Activated CD8-positive, alpha-beta T cell treated with anti-CD3 and anti-CD28 coated beads, Interleukin-2, amount 10 ng/mL, durations not matched to agents 7 days and 5 days (primary cell): ENCODE measurements at regions not wholly inside any gene's neighbourhood (a gene's known extent, or its start where the extent isn't known, plus 50 kb on each side); places are given as distances from the start of the nearest gene placed in this dataset.

Source experiments
- ATAC-seq: fragments of 150-1000 bp; cut with Tn5 transposase; one replicate; pipeline ENCODE4 v1.10.0; 2021; ENCODE audit warnings: moderate library complexity
- CTCF ChIA-PET: fragments of 350-600 bp; sonication (Branson Sonifier 250); formaldehyde crosslinking; loops from one replicate; lab custom pipeline; 2021; ENCODE audit warnings: antibody characterized with exemption; lab: Charles Lee
- POLR2A ChIA-PET: fragments of 350-600 bp; sonication (Branson Sonifier 250); formaldehyde crosslinking; loops from one replicate; lab custom pipeline; 2021; ENCODE audit warnings: antibody characterized with exemption; lab: Charles Lee
- DNase-seq: peaks from one replicate; pipeline ENCODE4 v3.0.0-alpha.2; 2020
- H3K27ac Mint-ChIP-seq: one replicate; pipeline ENCODE4 v1.8.0; 2021; ENCODE audit warnings: mild to moderate bottlenecking, mixed read lengths
- H3K27me3 Mint-ChIP-seq: one replicate; pipeline ENCODE4 v1.8.0; 2021; ENCODE audit warnings: low read depth, mixed read lengths
- H3K36me3 Mint-ChIP-seq: one replicate; pipeline ENCODE4 v1.8.0; 2021; ENCODE audit warnings: low read depth, mixed read lengths
- H3K4me1 Mint-ChIP-seq: one replicate; pipeline ENCODE4 v1.8.0; 2021; ENCODE audit warnings: low read depth, mixed read lengths
- H3K4me3 Mint-ChIP-seq: one replicate; pipeline ENCODE4 v1.8.0; 2021; ENCODE audit warnings: mild to moderate bottlenecking, mixed read lengths
- H3K9me3 Mint-ChIP-seq: one replicate; pipeline ENCODE4 v1.8.0; 2022; ENCODE audit warnings: mixed read lengths; ENCODE audit not compliant: insufficient read depth

DNA sequence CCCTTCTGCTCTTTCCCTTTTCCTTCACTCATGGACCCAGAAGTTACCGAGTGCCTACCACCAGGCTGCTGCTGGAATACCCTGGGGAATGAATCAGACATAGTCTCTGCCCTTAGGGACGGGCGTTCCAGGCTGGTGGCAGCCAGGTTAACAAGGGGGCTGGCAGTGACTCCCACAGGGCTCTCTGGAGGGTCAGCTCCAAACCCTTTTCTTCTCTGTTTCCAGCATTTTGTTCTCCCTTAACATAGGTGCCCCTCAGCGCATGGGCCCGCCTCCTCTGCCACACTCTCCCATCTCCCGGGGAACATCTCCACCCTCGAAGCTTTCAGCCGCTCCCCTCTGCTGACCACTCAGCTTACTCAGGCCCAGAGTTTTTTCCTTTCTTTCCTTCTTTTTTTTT, 62.9 kb upstream of the LRP8 start:
- H3K4me3 Mint-ChIP-seq, result no peak overlapping the region
- peaks cover 13% of the 10 kb centered on the region for H3K27me3 Mint-ChIP-seq

DNA sequence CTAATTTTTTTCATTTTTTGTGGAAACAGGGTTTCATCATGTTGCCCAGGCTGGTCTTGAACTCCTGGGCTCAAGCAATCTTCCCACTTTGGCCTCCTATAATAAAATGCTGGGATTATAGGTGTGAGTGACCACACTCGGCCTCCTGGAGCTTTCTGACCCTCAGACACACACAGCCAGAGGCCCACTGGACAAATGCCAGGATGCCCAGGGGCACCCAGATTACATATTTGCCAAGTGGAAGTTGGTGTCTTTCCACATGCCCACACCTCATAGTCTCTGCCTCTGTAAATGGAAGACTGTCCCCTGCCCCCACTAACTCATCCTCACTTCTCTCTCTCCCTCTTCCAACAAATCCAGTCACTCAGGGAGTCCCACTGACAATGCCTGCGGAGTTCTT, 63.4 kb upstream of the LRP8 start:
- Mint-ChIP-seq H3K27ac (no peak overlapping the region), H3K4me1 (peaks cover 10% of the 10 kb centered on the region), H3K9me3 (no peaks in the 10 kb centered on the region), H3K27me3 (peaks cover 12% of the 10 kb centered on the region), H3K4me3 (no peak overlapping the region), H3K36me3 (no peaks in the 10 kb centered on the region)
- no peak for DNase-seq
- no peak for ATAC-seq
- ChIA-PET POLR2A (no interaction called here), CTCF (interaction anchor here (1.2 to 9.2 kb wide), 3 partner anchors 12 to 113 kb away, joined by 3 to 167 read pairs (median 4); no protein-coding TSS in a partner anchor)

More for the DNA sequence above, 62.9 kb upstream of the LRP8 start:
- ChIA-PET POLR2A (no interaction called here), CTCF (interaction anchor here (0.8 to 9.2 kb wide), 3 partner anchors 22 to 113 kb away, joined by 3 to 167 read pairs (median 4); no protein-coding TSS in a partner anchor)
- no peaks in the 10 kb centered on the region for H3K36me3 Mint-ChIP-seq
- no peaks in the 10 kb centered on the region for H3K9me3 Mint-ChIP-seq
- DNase-seq (no peak), ATAC-seq (no peak)
- H3K27ac Mint-ChIP-seq, result no peak overlapping the region
- H3K4me1 Mint-ChIP-seq, result peaks cover 15% of the 10 kb centered on the region

DNA sequence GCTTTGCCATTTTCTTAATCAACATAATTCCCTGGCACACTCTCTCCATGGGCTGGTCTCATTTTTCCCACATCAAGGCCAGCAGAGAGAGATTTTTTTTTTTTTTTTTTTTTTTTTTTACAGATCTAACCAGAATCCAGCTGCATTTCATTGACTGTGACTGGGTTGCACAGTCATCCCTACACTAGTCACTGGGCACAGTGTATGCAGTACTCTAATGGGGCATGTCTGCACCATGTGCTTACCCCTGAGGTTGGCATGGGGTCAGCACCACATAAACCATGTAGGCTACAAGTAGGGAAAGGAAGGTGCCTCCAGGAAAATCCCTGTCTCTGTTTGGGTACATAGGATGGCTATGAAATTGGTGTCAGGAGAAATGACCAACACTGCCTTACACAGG, 64.1 kb upstream of the LRP8 start:
- DNase-seq, result no peak
- H3K36me3 Mint-ChIP-seq, result no peaks in the 10 kb centered on the region
- no peaks in the 10 kb centered on the region for H3K9me3 Mint-ChIP-seq

DNA sequence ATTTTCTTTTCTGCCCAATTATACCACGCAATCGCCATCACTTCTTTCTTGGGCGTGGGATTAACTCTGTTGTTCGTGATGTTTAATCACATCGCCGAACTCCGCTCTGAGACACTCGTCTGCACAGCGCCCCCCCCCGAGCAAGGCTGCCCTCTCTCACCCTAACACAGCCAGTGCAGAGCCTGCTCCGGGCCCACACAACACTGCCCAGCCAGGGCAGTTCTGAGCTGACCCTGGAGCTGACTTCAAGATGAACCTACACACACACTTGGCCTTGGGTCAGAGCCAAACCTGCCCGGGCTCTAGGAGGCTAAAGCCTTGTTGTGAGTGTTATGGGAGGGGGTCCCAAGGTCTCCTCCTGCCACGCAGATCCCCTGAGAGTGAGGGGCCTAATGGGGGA, 64.6 kb upstream of the LRP8 start:
- no peak for ATAC-seq
- POLR2A ChIA-PET, result interaction anchor here (1.5 kb wide), 1 partner anchor 114 kb away, joined by 4 read pairs; no protein-coding TSS in a partner anchor
- peaks cover 8% of the 10 kb centered on the region for H3K4me1 Mint-ChIP-seq

More for the DNA sequence above, 64.1 kb upstream of the LRP8 start:
- ChIA-PET POLR2A (no interaction called here), CTCF (interaction anchor here (1.2 to 9.2 kb wide), 6 partner anchors 8 to 114 kb away, joined by 3 to 167 read pairs (median 22); no protein-coding TSS in a partner anchor)
- Mint-ChIP-seq H3K27ac (no peak overlapping the region), H3K4me1 (peaks cover 8% of the 10 kb centered on the region), H3K27me3 (peaks cover 11% of the 10 kb centered on the region), H3K4me3 (no peak overlapping the region)
- no peak for ATAC-seq

DNA sequence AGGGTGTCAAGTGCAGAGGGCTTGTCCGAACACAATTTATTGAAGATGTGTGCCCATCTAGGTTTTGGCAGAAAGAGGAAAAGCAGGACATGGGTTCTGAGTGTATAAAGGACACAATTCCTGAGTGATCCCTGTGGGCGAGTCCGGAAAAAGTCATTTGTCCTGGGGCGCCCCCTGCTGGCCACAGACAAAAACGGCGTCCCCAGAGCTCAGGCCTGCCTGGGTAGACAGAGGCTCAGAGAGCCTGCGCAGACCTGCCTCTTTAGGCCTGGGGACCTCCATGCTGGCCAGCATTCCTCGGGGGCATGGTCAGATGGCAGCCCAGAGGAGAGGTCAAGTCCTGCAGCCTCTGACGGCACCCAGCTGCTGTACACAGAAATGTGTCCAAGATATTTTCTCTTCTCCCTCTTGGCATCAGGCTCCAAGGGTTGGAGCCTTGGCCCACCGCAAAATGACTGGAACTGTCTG, 65.5 kb upstream of the LRP8 start:
- H3K4me1 Mint-ChIP-seq, result peaks cover 8% of the 10 kb centered on the region
- H3K27ac Mint-ChIP-seq, result no peak overlapping the region
- DNase-seq (peak; percentile 74), ATAC-seq (peak; percentile 80)
- H3K27me3 Mint-ChIP-seq, result peaks cover 3% of the 10 kb centered on the region
- no peak overlapping the region for H3K4me3 Mint-ChIP-seq
- no peaks in the 10 kb centered on the region for H3K36me3 Mint-ChIP-seq
- ChIA-PET POLR2A (interaction anchor here (0.7 to 1.5 kb wide), 3 partner anchors 8 to 115 kb away, joined by 3 to 4 read pairs (median 3); no protein-coding TSS in a partner anchor), CTCF (interaction anchor here (0.5 to 9.2 kb wide), 33 partner anchors 8 to 216 kb away, joined by 3 to 167 read pairs (median 5); no protein-coding TSS in a partner anchor)
- H3K9me3 Mint-ChIP-seq, result no peaks in the 10 kb centered on the region

More for the DNA sequence above, 64.6 kb upstream of the LRP8 start:
- Mint-ChIP-seq H3K36me3 (no peaks in the 10 kb centered on the region), H3K27ac (no peak overlapping the region), H3K4me3 (no peak overlapping the region), H3K27me3 (peaks cover 8% of the 10 kb centered on the region), H3K9me3 (no peaks in the 10 kb centered on the region)
- no peak for DNase-seq
- CTCF ChIA-PET, result interaction anchor here (0.8 to 9.2 kb wide), 21 partner anchors 9 to 127 kb away, joined by 3 to 167 read pairs (median 8); no protein-coding TSS in a partner anchor

DNA sequence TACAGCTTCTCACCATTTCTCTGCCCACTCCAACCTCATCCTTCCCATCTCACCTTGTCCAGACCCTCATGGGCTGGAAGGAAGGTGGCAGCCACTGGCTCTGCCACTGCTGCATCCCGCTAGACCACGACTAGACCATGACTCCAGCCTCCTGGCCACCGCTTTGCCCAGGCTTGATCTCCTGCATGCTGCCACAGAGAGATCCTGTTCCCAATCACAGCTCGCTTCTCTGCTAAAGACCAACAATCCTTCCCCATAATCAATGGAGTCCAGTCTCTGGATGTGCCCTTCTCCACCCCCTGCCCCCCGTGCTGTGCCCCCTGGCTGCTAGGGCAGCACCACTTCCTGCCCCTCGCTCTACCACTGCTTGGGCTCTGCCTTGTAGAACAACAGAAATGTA, 64.9 kb upstream of the DMRTB1 start:
- no peak overlapping the region for H3K27ac Mint-ChIP-seq
- POLR2A ChIA-PET, result interaction anchor here (0.7 to 1.0 kb wide), 2 partner anchors 109 to 116 kb away, joined by 3 read pairs; no protein-coding TSS in a partner anchor

DNA sequence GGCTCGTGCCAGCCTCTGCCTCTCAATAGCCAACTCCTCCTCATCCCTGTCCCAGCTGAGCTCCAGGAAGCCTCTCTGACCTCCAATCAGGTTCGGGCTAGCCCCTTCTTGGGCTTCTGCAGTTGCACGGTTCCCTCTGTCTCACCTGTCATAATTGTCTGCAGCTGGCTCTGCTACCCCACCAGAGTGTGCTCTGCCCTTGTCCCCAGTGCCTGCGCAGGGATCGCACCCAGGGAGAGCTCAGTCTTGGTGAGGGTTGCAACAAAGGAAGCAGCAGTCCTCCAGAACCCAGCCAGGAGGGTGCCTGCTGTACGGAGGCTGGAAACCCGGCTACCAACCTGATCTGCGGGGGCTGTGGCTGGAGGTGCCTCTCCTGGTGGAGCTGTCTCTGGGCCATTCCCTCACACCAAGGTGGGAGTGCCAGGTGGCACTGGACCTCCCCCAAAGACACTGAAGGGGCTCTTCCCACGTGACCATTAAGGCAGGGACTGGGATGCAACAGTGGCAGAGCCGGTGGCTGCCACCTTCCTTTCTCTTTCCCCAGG, 63.5 kb upstream of the DMRTB1 start:
- ATAC-seq, result no peak
- no peaks in the 10 kb centered on the region for H3K9me3 Mint-ChIP-seq
- no peak for DNase-seq
- H3K36me3 Mint-ChIP-seq, result no peaks in the 10 kb centered on the region
- POLR2A ChIA-PET, result no interaction called here
- no peak overlapping the region for H3K27ac Mint-ChIP-seq
- no peak overlapping the region for H3K4me3 Mint-ChIP-seq
- peaks cover 3% of the 10 kb centered on the region for H3K27me3 Mint-ChIP-seq
- H3K4me1 Mint-ChIP-seq, result peaks cover 6% of the 10 kb centered on the region
- CTCF ChIA-PET, result interaction anchor here (1.5 to 9.2 kb wide), 4 partner anchors 9 to 118 kb away, joined by 5 to 167 read pairs (median 24); no protein-coding TSS in a partner anchor

More for the DNA sequence above, 64.9 kb upstream of the DMRTB1 start:
- ATAC-seq, result no peak
- H3K4me1 Mint-ChIP-seq, result peaks cover 8% of the 10 kb centered on the region
- no peak for DNase-seq
- no peaks in the 10 kb centered on the region for H3K9me3 Mint-ChIP-seq
- no peaks in the 10 kb centered on the region for H3K36me3 Mint-ChIP-seq
- peaks cover 3% of the 10 kb centered on the region for H3K27me3 Mint-ChIP-seq
- CTCF ChIA-PET, result interaction anchor here (0.6 to 9.2 kb wide), 11 partner anchors 9 to 194 kb away, joined by 3 to 167 read pairs (median 10); no protein-coding TSS in a partner anchor
- H3K4me3 Mint-ChIP-seq, result no peak overlapping the region

DNA sequence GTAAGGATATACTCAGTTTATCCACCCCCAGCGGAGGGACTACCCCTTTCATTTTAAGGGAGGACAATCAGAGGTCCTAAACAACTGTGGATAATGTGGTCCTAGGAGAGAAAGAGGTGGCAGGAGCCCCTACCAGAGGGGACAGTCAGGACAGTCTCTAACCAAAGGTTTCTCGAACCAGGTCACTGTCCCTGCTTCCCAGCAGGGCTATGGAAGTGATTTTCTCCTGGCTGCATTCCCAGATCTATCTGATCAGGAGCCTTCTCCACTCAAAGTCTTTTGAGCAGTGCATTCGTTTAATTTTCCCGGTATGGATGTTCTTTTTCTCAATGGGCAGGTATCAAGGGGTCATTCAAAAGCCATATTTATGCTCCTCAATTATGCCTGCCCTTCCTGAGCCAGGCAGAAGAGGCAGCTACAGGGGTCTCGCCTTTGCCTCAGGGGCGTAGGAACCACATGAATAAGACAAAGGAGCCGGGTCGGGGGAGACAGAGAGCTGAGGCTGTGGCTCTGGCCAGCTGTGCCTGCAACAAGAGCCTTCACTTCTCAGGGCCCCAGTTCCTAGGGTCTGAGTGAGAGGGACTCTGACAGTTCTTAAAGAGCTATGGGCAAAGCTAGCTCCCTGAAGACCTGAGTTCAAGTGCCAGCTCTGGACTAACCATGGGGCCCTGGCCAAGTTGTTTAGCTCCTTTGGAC, 62.5 kb upstream of the DMRTB1 start:
- Mint-ChIP-seq H3K4me3 (no peak overlapping the region), H3K27me3 (peaks cover 9% of the 10 kb centered on the region), H3K36me3 (no peaks in the 10 kb centered on the region), H3K27ac (no peak overlapping the region), H3K9me3 (no peaks in the 10 kb centered on the region), H3K4me1 (peaks cover 6% of the 10 kb centered on the region)
- ATAC-seq, result no peak
- CTCF ChIA-PET, result interaction anchor here (1.5 to 5.5 kb wide), 3 partner anchors 17 to 119 kb away, joined by 3 to 34 read pairs (median 15); no protein-coding TSS in a partner anchor
- no peak for DNase-seq
- POLR2A ChIA-PET, result interaction anchor here (1.0 kb wide), 1 partner anchor 13 kb away, joined by 4 read pairs; no protein-coding TSS in a partner anchor

DNA sequence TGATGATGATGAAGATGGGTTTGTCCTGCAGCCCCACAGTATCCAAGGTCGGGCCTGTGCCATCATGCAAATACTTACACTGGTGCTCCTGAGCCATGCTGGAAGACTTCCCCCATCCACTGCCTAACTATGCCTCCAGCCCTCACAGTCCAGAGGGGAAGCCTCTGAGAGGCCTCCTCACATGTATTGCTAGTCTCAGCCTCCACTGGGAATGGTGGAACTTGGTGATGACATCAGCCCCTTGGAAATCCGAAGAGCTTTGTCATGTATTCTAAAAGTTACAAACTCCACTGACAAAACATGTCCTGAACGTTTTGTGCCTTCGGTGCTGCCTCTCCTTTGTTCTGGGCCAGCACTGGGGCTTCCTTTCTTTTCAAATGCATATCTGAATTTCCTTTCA, 61.1 kb upstream of the DMRTB1 start:
- Mint-ChIP-seq H3K4me3 (no peak overlapping the region), H3K4me1 (peaks cover 6% of the 10 kb centered on the region), H3K9me3 (no peaks in the 10 kb centered on the region), H3K36me3 (no peaks in the 10 kb centered on the region), H3K27ac (no peak overlapping the region), H3K27me3 (peaks cover 9% of the 10 kb centered on the region)
- ATAC-seq (no peak), DNase-seq (no peak)
- POLR2A ChIA-PET, result no interaction called here
- CTCF ChIA-PET, result interaction anchor here (0.8 to 2.6 kb wide), 3 partner anchors 87 to 120 kb away, joined by 3 to 9 read pairs (median 3); no protein-coding TSS in a partner anchor

DNA sequence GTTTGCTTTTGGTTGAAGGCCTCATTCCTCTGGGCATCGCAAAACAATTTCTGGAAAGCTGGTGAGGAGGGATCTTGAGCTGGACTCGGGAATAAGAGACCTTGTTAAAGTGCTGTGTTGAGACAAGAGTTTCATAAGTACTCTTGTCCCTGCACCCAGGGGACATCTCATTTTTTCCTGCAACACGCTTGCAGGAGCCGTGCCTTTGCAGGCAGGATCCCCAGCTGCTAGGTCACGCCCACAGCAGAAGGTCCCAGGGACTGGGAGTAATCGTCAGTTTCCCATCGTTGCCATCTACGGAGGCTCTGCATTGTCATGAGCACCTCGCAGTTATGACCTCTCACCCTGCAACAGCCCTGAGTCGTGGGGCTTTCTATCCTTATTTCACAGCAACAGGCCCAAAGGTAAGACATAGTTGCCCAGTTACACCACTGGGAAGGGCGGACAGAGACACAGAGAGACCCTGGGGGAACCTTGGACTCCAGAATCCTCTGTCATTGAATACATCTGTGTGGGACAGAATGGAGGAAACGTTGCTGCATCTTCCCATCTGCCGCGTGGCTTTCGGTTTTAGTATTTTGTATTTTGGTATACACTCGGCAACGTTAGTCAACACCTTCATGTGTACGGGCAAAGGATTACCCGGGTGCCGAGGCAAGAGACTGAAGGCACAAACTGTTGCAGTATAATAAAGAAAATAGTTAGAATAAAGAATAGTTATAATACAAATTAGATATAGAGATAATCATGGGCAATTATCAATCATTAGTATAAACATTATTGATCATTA, 60.4 kb upstream of the DMRTB1 start:
- POLR2A ChIA-PET, result no interaction called here
- no peak overlapping the region for H3K4me3 Mint-ChIP-seq
- no peaks in the 10 kb centered on the region for H3K9me3 Mint-ChIP-seq
- peaks cover 4% of the 10 kb centered on the region for H3K4me1 Mint-ChIP-seq
- H3K27ac Mint-ChIP-seq, result no peak overlapping the region
- H3K27me3 Mint-ChIP-seq, result peaks cover 9% of the 10 kb centered on the region
- no peak for ATAC-seq
- no peak for DNase-seq
- CTCF ChIA-PET, result interaction anchor here (0.8 to 2.6 kb wide), 3 partner anchors 86 to 121 kb away, joined by 3 to 9 read pairs (median 3); no protein-coding TSS in a partner anchor
- no peaks in the 10 kb centered on the region for H3K36me3 Mint-ChIP-seq
